Duodenal mucosa (tissue), 2 donors: ENCODE measurements at regions not wholly inside any gene's neighbourhood (a gene's known extent, or its start where the extent isn't known, plus 50 kb on each side); places are given as distances from the start of the nearest gene placed in this dataset.

Source experiments
- H3K27ac ChIP-seq: one replicate; pipeline ENCODE4 v1.7.0; 2013; ENCODE audit warnings: low read depth, low read length
- H3K27me3 ChIP-seq, 2 donors: one replicate each; pipeline ENCODE4 v1.7.0; 2013; ENCODE audit warnings: low read length in 2 of 2, control low read depth in 1 of 2; ENCODE audit not compliant: insufficient read depth in 2 of 2, control insufficient read depth in 1 of 2
- H3K36me3 ChIP-seq, 2 donors: one replicate each; pipeline ENCODE4 v1.7.0; 2013; ENCODE audit warnings: low read length in 2 of 2, control low read depth in 1 of 2; ENCODE audit not compliant: insufficient read depth in 2 of 2, control insufficient read depth in 1 of 2
- H3K4me1 ChIP-seq, 2 donors: one replicate each; pipeline ENCODE4 v1.7.0; 2013; ENCODE audit warnings: low read length in 2 of 2, control low read depth in 1 of 2; ENCODE audit not compliant: insufficient read depth in 2 of 2, control insufficient read depth in 1 of 2
- H3K4me3 ChIP-seq, 2 donors: one replicate each; pipeline ENCODE4 v1.7.0; 2013; ENCODE audit warnings: low read length in 2 of 2, low read depth in 1 of 2
- H3K9ac ChIP-seq, 2 donors: one replicate each; pipeline ENCODE4 v1.7.0; 2013; ENCODE audit warnings: low read length in 2 of 2, low read depth in 1 of 2
- H3K9me3 ChIP-seq, 2 donors: one replicate each; pipeline ENCODE4 v1.7.0; 2013; ENCODE audit warnings: low read length in 2 of 2, control low read depth in 1 of 2; ENCODE audit not compliant: control insufficient read depth in 1 of 2

DNA sequence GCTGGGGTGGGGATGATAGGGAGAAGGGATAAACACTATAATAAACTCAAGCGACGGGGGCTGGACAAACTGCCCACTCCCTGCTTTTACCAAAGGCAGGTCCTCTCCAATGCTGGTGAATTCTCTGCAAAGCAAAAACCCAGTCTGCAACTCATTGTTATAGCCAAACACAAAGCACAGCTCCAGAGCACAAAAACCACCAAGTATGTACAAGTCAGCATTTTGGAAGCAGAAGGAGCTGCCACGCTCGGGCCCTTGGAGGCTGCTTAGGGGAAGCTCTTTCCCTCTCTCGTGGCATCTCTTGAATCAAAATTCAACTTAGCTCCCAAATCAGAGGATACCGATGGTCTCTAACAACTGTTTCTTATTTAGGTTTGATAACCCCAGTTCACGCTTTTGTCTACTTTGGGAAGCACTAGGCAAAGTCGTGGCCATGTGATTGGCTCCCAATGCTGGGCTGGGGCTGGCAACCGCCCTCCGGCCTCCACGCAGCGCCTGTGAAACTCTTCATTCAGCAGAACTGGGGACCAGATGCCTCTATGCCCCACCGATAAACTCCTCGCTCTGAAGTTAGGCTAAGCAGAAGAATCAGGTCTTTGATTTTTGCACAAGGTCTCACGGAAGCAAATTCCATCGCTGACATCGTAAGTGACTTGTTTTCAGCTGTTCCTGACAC lies 158.5 kb upstream of the FOXN3 start:
- no peak overlapping the region for H3K27ac ChIP-seq
- H3K9me3 ChIP-seq: no peaks in the 10 kb centered on the region
- no peak overlapping the region for H3K9ac ChIP-seq
- H3K36me3 ChIP-seq: peaks cover 0 to 6% of the 10 kb centered on the region in 2 donors
- H3K4me1 ChIP-seq: peaks cover 24 to 27% of the 10 kb centered on the region in 2 donors
- no peak overlapping the region for H3K4me3 ChIP-seq
- H3K27me3 ChIP-seq: no peaks in the 10 kb centered on the region

DNA sequence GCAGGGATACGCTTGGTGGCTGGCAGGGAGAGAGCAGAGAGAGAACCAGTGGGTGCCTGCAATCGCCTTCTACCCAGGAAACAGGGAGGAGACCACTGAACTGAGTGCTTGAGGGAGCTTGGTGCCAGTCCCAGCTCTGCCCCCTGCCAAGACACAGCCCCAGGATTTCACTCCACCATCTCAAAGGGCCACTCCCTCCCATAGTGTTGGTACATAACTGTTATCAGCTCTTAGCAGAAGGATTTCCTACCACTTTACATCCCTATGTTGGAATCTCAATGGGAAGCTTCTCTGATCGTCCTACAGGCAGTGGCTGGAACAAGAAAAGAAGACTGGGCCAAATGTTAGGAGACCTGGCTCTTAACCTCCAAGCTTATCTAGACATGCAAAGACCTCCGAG lies 157.4 kb upstream of the FOXN3 start:
- Histone ChIP-seq H3K27ac (no peak overlapping the region), H3K9me3 (no peaks in the 10 kb centered on the region), H3K9ac (no peak overlapping the region), H3K27me3 (no peaks in the 10 kb centered on the region), H3K4me3 (no peak overlapping the region), H3K4me1 (peaks cover 24 to 27% of the 10 kb centered on the region in 2 donors), H3K36me3 (peaks cover 0 to 8% of the 10 kb centered on the region in 2 donors)

DNA sequence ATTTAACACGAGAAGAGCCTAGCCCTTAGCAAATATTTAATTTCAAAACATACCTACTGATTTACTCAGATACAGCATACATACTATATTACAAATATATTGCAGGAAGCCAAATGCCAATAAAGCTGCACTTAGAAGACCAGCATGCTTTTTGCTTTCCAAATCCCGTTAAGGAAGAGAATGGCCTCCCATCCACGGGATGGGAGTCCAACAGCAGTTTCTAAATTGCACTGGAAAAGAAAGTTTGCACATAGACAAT lies 156.3 kb upstream of the FOXN3 start:
- Histone ChIP-seq H3K9me3 (no peaks in the 10 kb centered on the region), H3K9ac (no peak overlapping the region), H3K27me3 (no peaks in the 10 kb centered on the region), H3K4me1 (peaks cover 24 to 27% of the 10 kb centered on the region in 2 donors), H3K4me3 (no peak overlapping the region), H3K36me3 (peaks cover 0 to 8% of the 10 kb centered on the region in 2 donors), H3K27ac (no peak overlapping the region)

GRCh38 chr14:89572596-89573398 lies 155.8 kb upstream of the FOXN3 start:
- Histone ChIP-seq H3K4me3 (no peak overlapping the region), H3K27ac (no peak overlapping the region), H3K36me3 (peaks cover 0 to 8% of the 10 kb centered on the region in 2 donors), H3K9ac (no peak overlapping the region), H3K4me1 (peaks cover 24 to 27% of the 10 kb centered on the region in 2 donors), H3K9me3 (no peaks in the 10 kb centered on the region), H3K27me3 (no peaks in the 10 kb centered on the region)

- H3K27me3 ChIP-seq: no peaks in the 10 kb centered on the region
- no peak overlapping the region for H3K9ac ChIP-seq
- no peak overlapping the region for H3K27ac ChIP-seq
- peaks cover 22 to 24% of the 10 kb centered on the region in 2 donors for H3K4me1 ChIP-seq
- no peak overlapping the region for H3K4me3 ChIP-seq
- H3K36me3 ChIP-seq: peaks cover 0 to 8% of the 10 kb centered on the region in 2 donors
- no peaks in the 10 kb centered on the region for H3K9me3 ChIP-seq
Observed at GRCh38 chr14:89571491-89571890, 154.5 kb upstream of the FOXN3 start.

DNA sequence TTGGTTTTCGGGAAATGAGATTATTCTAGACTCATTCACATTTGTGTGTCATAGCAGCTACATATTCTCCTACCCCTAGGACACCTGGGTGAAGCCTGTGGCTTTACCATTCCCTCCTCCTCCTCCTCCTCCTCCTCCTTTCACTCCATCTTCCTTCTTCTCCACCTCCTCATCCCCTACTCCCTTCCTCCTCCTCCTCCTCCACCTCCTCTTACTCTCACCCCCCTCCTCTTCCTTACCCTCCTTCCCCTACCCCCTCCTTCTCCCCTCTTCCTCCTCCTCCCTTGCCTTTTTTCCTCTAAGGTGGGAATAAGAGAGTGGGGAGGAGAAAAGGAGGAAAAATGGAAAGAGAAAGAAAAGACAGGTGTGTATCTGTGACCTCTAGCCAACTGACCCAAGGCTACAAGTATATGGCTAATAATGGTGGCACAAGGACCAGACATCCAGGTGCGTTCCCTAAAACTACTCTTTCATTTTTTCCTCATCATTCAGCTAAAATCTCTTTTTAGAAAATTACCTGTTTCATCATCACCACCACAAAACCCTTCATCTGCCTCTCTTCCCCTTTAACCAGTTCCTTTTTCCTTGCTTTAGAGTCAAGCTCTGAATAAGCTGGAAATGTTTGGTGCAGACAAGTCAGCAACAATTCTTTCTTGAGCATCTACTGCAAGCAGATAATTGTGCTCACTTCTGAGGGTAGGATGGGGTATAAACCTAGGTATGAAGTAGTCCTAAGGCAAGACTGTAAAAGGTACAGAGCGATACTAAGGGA lies 149.8 kb upstream of the FOXN3 start:
- Histone ChIP-seq H3K36me3 (peaks cover 0 to 3% of the 10 kb centered on the region in 2 donors), H3K27ac (no peak overlapping the region), H3K9ac (no peak overlapping the region), H3K27me3 (no peaks in the 10 kb centered on the region), H3K4me1 (peaks cover 0 to 7% of the 10 kb centered on the region in 2 donors), H3K4me3 (no peak overlapping the region), H3K9me3 (no peaks in the 10 kb centered on the region)

DNA sequence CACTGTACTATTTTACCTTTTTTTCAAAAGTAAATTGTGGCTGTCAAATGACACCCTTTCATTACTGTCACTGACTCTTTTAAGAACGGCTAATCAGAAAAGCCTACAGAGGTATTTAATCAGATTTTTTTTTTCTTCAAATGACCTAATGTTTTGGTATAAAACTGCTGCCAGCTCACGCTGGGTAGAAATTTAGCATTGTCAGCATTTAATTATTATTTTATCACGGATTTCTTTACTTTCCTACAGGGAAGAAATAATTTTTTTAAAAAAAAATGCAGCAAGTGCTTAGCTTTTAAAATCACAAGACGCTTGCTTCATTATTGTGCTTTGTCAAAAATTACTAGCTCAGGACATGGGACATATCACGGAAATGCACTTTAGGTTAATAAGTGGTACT lies 149.1 kb upstream of the FOXN3 start:
- peaks cover 0 to 3% of the 10 kb centered on the region in 2 donors for H3K36me3 ChIP-seq
- H3K9ac ChIP-seq: no peak overlapping the region
- H3K4me3 ChIP-seq: no peak overlapping the region
- H3K27me3 ChIP-seq: no peaks in the 10 kb centered on the region
- no peaks in the 10 kb centered on the region for H3K9me3 ChIP-seq
- H3K27ac ChIP-seq: no peak overlapping the region
- peaks cover 0 to 7% of the 10 kb centered on the region in 2 donors for H3K4me1 ChIP-seq

- H3K27ac ChIP-seq: no peak overlapping the region
- H3K4me3 ChIP-seq: no peak overlapping the region
- no peak overlapping the region for H3K9ac ChIP-seq
- peaks cover 3% of the 10 kb centered on the region in 2 donors for H3K36me3 ChIP-seq
- H3K4me1 ChIP-seq: peaks cover 0 to 7% of the 10 kb centered on the region in 2 donors
- H3K27me3 ChIP-seq: no peaks in the 10 kb centered on the region
- H3K9me3 ChIP-seq: no peaks in the 10 kb centered on the region
Observed at GRCh38 chr14:89565607-89566006, 148.6 kb upstream of the FOXN3 start.

DNA sequence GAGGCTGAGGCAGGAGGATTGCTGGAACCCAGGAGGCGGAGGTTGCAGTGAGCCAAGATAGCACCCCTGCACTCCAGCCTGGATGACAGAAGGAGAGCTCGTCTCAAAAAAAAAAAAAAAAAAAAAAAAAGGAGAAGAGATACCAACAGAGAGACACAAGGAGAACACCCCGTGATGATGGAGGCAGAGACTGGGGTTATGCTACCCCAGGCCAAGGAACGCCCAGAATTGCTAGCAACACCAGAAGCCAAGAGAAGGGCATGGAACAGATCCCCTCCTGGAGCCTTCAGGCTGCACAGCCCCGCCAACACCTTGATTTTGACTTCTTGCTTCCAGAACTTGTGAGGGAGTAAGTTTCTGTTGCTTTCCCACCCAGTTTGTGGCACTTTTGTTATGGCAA lies 148.0 kb upstream of the FOXN3 start:
- Histone ChIP-seq H3K4me3 (no peak overlapping the region), H3K36me3 (peaks cover 0 to 8% of the 10 kb centered on the region in 2 donors), H3K27ac (no peak overlapping the region), H3K9ac (no peak overlapping the region), H3K27me3 (no peaks in the 10 kb centered on the region), H3K4me1 (peaks cover 0 to 7% of the 10 kb centered on the region in 2 donors), H3K9me3 (no peaks in the 10 kb centered on the region)
